ENCODE measurements at regions not wholly inside any gene's neighbourhood (a gene's known extent, or its start where the extent isn't known, plus 50 kb on each side); places are given as distances from the start of the nearest gene placed in this dataset.

DNA sequence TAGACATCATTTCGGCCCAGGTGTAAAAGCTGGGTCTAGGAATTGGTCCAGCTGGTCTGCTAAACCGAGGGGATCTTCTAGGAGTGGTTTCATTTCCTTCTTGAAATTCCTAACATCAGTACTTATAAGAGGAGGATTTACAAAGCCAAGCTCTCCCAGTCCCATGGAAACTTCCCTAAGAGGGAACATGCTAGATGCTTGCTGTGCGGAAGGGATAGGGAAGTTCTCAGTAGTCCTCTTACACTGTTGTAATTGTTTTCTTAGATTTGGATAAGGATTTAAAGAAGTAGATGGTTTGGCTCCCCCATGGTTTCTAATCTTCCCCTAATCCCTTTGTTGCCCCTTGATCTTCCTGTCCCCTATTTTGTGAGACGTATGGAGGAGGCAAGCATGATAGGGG is 89.7 kb upstream of the XCR1 start:
- TF ChIP-seq, protein P1, sequence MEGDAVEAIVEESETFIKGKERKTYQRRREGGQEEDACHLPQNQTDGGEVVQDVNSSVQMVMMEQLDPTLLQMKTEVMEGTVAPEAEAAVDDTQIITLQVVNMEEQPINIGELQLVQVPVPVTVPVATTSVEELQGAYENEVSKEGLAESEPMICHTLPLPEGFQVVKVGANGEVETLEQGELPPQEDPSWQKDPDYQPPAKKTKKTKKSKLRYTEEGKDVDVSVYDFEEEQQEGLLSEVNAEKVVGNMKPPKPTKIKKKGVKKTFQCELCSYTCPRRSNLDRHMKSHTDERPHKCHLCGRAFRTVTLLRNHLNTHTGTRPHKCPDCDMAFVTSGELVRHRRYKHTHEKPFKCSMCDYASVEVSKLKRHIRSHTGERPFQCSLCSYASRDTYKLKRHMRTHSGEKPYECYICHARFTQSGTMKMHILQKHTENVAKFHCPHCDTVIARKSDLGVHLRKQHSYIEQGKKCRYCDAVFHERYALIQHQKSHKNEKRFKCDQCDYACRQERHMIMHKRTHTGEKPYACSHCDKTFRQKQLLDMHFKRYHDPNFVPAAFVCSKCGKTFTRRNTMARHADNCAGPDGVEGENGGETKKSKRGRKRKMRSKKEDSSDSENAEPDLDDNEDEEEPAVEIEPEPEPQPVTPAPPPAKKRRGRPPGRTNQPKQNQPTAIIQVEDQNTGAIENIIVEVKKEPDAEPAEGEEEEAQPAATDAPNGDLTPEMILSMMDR (IDR thresholded peaks at IDR 0.05; ENCODE audit: low read depth, low read length, missing control alignments) = no peak
- no peak overlapping the region for H3K4me3 ChIP-seq (ENCODE audit: low read depth, low read length)
- DNase-seq (ENCODE audit: low read depth) = no peak

DNA sequence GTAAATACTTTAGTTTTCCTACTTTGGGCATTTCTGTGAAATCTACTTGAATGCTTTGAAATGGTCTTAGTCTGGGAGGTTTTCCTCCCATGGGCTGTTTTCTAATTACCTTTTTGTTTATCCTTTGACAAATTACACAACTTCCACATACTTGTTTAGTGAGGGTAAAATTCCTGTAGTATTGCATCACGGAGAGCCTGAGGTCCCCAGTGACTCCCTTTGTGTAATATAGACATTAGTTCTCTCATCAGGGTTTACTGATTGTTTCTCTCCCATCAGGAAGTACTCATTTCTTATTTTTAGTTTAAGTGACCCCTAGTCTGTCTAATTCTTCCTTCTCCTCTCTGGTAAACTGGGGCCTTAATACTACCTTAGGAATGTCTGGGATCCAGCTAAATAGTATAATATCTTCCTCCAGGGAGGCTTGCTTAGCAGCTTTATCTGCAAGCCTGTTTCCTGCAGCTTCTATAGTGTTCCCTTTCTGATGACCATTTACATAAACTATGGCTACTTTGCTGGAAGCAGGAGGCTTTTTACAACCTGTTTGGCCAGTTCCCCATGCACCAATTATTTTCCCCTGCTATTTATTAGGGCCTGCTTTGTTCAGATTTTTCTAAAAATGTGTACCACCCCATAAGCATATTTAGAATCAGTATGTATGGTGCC is 87.2 kb upstream of the XCR1 start:
- no peak overlapping the region for H3K4me3 ChIP-seq (ENCODE audit: low read depth, low read length)
- DNase-seq (ENCODE audit: low read depth) = no peak

DNA sequence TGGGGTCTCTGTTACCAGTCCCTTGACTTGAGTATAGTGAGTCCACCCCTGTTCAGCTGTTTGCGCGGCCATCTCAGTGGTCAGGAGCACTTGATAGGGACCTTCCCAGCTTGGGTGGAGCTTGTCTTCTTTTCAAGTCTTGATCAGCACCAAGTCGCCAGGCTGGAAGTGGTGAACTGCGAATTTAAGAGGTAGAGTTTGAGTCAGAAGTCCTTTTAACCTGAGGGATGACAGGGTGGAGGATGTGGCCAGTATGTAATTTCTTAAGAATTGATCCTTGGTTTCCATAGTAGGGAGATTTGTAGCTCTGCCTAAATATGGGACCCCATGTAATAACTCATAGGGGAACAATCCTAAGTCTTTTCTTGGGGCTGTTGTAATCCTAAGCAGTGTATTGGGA is 86.3 kb upstream of the XCR1 start:
- no peak overlapping the region for H3K4me3 ChIP-seq (ENCODE audit: low read depth, low read length)
- TF ChIP-seq, protein P1 (IDR thresholded peaks at IDR 0.05; ENCODE audit: low read depth, low read length, missing control alignments) = no peak
- no peak for DNase-seq (ENCODE audit: low read depth)

More for the DNA sequence above, 87.2 kb upstream of the XCR1 start:
- TF ChIP-seq, protein P1 (IDR thresholded peaks at IDR 0.05; ENCODE audit: low read depth, low read length, missing control alignments) = no peak

DNA sequence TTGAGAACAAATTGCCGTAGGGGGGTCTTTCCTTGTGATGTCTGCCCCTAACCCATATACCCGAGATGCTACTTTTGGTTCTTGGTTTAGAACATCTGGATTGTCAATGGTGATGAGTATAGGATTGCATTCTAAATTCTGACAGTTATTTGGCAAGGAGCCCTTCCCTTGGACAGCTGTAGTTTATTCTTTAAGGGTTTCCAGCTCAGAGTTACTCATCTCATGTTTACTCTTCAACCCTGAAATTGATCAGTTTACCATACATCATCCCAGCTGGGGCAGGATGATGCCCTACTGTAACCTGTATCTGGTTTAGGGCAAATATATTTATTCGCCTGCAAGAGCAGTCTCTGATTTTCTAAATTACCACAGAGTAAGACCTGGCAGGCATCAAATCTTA is 85.7 kb upstream of the XCR1 start:
- H3K4me3 ChIP-seq (ENCODE audit: low read depth, low read length) = no peak overlapping the region
- TF ChIP-seq, protein P1 (IDR thresholded peaks at IDR 0.05; ENCODE audit: low read depth, low read length, missing control alignments) = no peak
- DNase-seq (ENCODE audit: low read depth) = no peak

DNA sequence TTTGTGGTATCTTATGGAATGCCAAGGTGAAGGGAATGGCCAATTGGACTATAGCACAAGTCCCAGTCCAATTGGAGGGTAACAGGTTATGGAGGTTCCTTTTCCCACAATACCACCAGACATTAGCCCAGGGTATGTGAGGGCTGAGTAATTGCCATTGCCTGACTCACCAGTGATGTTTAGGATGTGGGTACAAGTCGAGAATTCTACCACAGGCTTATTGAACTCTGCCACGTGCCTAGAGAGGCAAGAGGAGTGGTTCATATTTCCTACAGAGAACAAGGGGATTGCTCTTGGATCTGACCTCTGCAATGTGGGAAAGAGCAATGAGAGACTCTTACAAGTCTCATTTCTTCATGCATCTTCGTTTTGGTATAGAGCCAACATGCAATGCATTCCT is 85.0 kb upstream of the XCR1 start:
- no peak overlapping the region for H3K4me3 ChIP-seq (ENCODE audit: low read depth, low read length)
- no peak for DNase-seq (ENCODE audit: low read depth)
- TF ChIP-seq, protein P1 (IDR thresholded peaks at IDR 0.05; ENCODE audit: low read depth, low read length, missing control alignments) = no peak

DNA sequence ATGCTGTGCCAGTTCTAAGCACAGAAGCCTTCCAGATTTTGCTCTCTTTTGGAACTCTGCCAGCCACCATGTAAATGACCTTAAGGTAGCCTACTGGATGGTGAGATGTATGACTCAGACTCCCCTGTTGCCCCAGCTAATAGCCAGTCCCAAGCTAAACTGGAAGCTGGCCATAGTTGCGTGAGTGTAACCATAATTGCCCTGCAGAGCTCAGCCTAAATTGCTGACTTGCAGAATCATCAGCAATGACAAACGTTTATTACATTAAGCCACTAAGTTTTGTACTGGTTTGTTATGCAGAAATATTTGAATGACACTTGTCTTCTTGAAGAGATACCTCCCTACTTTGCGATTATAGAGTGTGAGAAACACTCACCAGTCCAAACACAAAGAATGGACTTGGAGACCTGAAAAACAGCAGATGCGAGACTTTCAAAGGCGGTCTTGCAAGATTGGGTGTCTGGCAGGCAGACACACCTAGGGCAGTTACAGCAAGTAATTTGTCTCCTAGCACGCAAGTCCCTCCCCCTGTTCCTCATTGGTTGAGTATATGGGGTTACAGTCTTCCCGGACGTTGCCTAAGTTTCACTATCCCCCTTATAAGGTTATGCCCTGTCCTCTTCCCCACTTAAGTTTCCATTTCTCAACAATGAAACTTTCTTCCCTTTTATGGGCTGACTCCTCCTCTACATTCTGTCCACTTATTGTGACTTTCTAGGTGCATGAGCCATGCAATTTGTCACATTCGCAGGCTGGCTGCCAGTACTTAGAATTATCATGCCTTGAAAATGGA is 83.6 kb upstream of the XCR1 start:
- no peak for DNase-seq (ENCODE audit: low read depth)
- H3K4me3 ChIP-seq (ENCODE audit: low read depth, low read length) = no peak overlapping the region
- TF ChIP-seq, protein P1 (IDR thresholded peaks at IDR 0.05; ENCODE audit: low read depth, low read length, missing control alignments) = no peak
